Astrocyte (in vitro differentiated cells and primary cell): ENCODE measurements at regions not wholly inside any gene's neighbourhood (a gene's known extent, or its start where the extent isn't known, plus 50 kb on each side); places are given as distances from the start of the nearest gene placed in this dataset.
"Not testable (repeated sequence)": the region's sequence is repeated elsewhere in the genome, so short reads cannot be mapped to it uniquely, and the experiment has no call there.

Experiments
- DNase-seq: peaks from one replicate; pipeline ENCODE4 v3.0.0-alpha.2; 2010; ENCODE audit warnings: low read depth
- FAIRE-seq: peaks from 2 replicates; lab custom pipeline; 2011; peaks lifted over from hg19 to GRCh38; lab: Jason Lieb, UNC
- H2AFZ ChIP-seq: 2 replicates; pipeline ENCODE4 v1.6.0; 2012; ENCODE audit warnings: low read depth, low read length, inconsistent platforms
- H3K27ac ChIP-seq: 2 replicates; pipeline ENCODE4 v1.5.1; 2011; ENCODE audit warnings: low read depth, low read length, inconsistent platforms
- H3K27me3 ChIP-seq: 2 replicates; pipeline ENCODE4 v1.6.0; 2011; ENCODE audit warnings: low read length, inconsistent platforms; ENCODE audit not compliant: insufficient read depth
- H3K36me3 ChIP-seq: 2 replicates; pipeline ENCODE4 v1.5.1; 2011; ENCODE audit warnings: low read length, inconsistent platforms; ENCODE audit not compliant: insufficient read depth
- H3K4me1 ChIP-seq: 2 replicates; pipeline ENCODE4 v1.5.1; 2011; ENCODE audit warnings: low read length, inconsistent platforms; ENCODE audit not compliant: insufficient read depth
- H3K4me2 ChIP-seq: 2 replicates; pipeline ENCODE4 v1.6.0; 2012; ENCODE audit warnings: low read length, inconsistent platforms
- H3K4me3 ChIP-seq: 2 replicates; pipeline ENCODE4 v1.5.1; 2011; ENCODE audit warnings: low read depth, mild to moderate bottlenecking, low read length, inconsistent platforms; ENCODE audit not compliant: insufficient read depth
- H3K79me2 ChIP-seq: 2 replicates; pipeline ENCODE4 v1.6.0; 2012; ENCODE audit warnings: mild to moderate bottlenecking, low read length, inconsistent platforms; ENCODE audit not compliant: insufficient read depth
- H3K9ac ChIP-seq: 2 replicates; pipeline ENCODE4 v1.6.0; 2012; ENCODE audit warnings: mild to moderate bottlenecking, low read length, inconsistent platforms
- H3K9me3 ChIP-seq: 2 replicates; pipeline ENCODE4 v1.5.1; 2012; ENCODE audit warnings: low read depth, mild to moderate bottlenecking, low read length, inconsistent platforms; ENCODE audit not compliant: insufficient read depth
- H4K20me1 ChIP-seq: 2 replicates; pipeline ENCODE4 v1.6.0; 2012; ENCODE audit warnings: low read length, inconsistent platforms; ENCODE audit not compliant: insufficient read depth
- H3K27ac Mint-ChIP-seq: one replicate; pipeline ENCODE4 v1.8.0; 2021; ENCODE audit warnings: mild to moderate bottlenecking, mixed read lengths; ENCODE audit not compliant: unreplicated experiment
- H3K27me3 Mint-ChIP-seq: one replicate; pipeline ENCODE4 v1.8.0; 2021; ENCODE audit warnings: low read depth, mixed read lengths; ENCODE audit not compliant: unreplicated experiment
- H3K36me3 Mint-ChIP-seq: one replicate; pipeline ENCODE4 v1.8.0; 2021; ENCODE audit warnings: low read depth, mixed read lengths; ENCODE audit not compliant: unreplicated experiment
- H3K4me1 Mint-ChIP-seq: one replicate; pipeline ENCODE4 v1.8.0; 2021; ENCODE audit warnings: low read depth, mixed read lengths; ENCODE audit not compliant: unreplicated experiment
- H3K4me3 Mint-ChIP-seq: one replicate; pipeline ENCODE4 v1.8.0; 2021; ENCODE audit warnings: mild to moderate bottlenecking, moderate library complexity, mixed read lengths; ENCODE audit not compliant: unreplicated experiment
- H3K9me3 Mint-ChIP-seq: one replicate; pipeline ENCODE4 v1.8.0; 2021; ENCODE audit warnings: mild to moderate bottlenecking, mixed read lengths; ENCODE audit not compliant: unreplicated experiment
- EZH2 ChIP-seq: IDR thresholded peaks from 2 replicates; pipeline ENCODE4 v1.6.1; 2012; ENCODE audit warnings: mild to moderate bottlenecking, low read length, inconsistent platforms; ENCODE audit not compliant: insufficient read depth
- TF ChIP-seq, protein P1 (sequence below): IDR thresholded peaks from 2 replicates; pipeline ENCODE4 v1.5.1; 2011; ENCODE audit warnings: low read depth, mild to moderate bottlenecking, inconsistent platforms, low read length, moderate library complexity; ENCODE audit not compliant: insufficient read depth

DNA sequence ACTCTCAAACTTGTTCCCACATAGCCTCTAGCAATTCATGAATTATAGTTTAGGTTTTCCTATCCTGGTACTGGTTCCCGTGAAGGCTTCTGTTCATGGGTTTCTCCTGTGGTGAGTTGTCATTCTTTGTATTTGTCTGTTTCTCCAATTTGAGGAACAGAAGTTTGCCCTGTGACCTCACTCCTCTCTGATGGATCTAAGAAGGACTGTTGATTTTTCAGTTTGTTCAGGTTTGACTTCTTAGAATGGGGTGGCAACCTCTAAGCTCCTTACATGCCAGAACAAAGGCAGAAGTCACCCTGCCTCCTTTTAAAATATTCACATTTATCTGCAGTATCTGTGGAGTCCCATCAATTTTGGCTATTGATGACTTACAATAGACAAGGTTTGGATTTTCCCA lies 354.0 kb downstream of the SPRY2 start:
- FAIRE-seq (no peak), DNase-seq (no peak)
- Mint-ChIP-seq H3K4me1 (peaks cover 33% of the 10 kb centered on the region), H3K4me3 (no peak overlapping the region), H3K27me3 (no peaks in the 10 kb centered on the region), H3K27ac (no peak overlapping the region), H3K36me3 (no peaks in the 10 kb centered on the region), H3K9me3 (no peaks in the 10 kb centered on the region)
- peaks cover 9% of the 10 kb centered on the region for H3K4me1 ChIP-seq
- no peaks in the 10 kb centered on the region for H3K9me3 ChIP-seq
- no peak overlapping the region for H3K27ac ChIP-seq
- no peak overlapping the region for H3K4me2 ChIP-seq
- TF ChIP-seq, protein P1, sequence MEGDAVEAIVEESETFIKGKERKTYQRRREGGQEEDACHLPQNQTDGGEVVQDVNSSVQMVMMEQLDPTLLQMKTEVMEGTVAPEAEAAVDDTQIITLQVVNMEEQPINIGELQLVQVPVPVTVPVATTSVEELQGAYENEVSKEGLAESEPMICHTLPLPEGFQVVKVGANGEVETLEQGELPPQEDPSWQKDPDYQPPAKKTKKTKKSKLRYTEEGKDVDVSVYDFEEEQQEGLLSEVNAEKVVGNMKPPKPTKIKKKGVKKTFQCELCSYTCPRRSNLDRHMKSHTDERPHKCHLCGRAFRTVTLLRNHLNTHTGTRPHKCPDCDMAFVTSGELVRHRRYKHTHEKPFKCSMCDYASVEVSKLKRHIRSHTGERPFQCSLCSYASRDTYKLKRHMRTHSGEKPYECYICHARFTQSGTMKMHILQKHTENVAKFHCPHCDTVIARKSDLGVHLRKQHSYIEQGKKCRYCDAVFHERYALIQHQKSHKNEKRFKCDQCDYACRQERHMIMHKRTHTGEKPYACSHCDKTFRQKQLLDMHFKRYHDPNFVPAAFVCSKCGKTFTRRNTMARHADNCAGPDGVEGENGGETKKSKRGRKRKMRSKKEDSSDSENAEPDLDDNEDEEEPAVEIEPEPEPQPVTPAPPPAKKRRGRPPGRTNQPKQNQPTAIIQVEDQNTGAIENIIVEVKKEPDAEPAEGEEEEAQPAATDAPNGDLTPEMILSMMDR: no peak
- TF ChIP-seq EZH2: no peak
- H3K4me3 ChIP-seq: no peak overlapping the region
- H3K9ac ChIP-seq: no peak overlapping the region
- no peak overlapping the region for H2AFZ ChIP-seq
- H3K79me2 ChIP-seq: no peaks in the 10 kb centered on the region
- no peaks in the 10 kb centered on the region for H4K20me1 ChIP-seq
- no peaks in the 10 kb centered on the region for H3K27me3 ChIP-seq
- no peaks in the 10 kb centered on the region for H3K36me3 ChIP-seq

DNA sequence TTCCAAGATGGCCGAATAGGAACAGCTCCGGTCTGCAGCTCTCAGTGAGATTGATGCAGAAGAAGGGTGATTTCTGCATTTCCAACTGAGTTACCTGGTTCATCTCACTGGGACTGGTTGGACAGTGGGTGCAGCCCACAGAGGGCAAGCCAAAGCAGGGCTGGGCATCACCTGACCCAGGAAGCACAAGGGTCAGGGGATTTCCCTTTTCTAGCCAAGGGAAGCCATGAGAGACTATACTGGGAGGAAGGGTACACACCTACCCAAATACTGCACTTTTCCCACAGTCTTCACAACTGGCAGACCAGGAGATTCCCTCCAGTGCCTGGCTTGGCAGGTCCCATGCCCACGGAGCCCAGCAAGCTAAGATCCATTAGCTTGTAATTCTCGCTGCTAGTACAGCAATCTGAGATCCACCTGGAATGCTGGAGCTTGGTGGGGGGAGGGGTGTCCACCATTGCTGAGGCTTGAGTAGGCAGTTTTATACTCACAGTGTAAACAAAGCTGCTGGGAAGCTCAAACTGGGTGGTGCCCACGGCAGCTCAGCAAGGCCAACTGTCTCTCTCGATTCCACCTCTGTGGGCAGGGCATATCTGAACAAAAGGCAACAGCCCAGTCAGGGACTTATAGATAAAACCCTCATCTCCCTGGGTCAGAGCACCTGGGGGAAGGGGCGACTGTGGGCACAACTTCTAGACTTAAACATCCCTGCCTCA lies 365.8 kb downstream of the SPRY2 start:
- not testable (repeated sequence) for H3K9me3 ChIP-seq, H3K27me3 ChIP-seq, H3K36me3 Mint-ChIP-seq, H3K4me1 Mint-ChIP-seq, H3K4me3 ChIP-seq, H3K27me3 Mint-ChIP-seq, FAIRE-seq, H3K36me3 ChIP-seq, H3K79me2 ChIP-seq, H3K27ac Mint-ChIP-seq, H3K4me1 ChIP-seq, H3K4me3 Mint-ChIP-seq, H2AFZ ChIP-seq, H4K20me1 ChIP-seq, DNase-seq, H3K9ac ChIP-seq, H3K27ac ChIP-seq, H3K4me2 ChIP-seq
- peaks cover 24% of the 10 kb centered on the region for H3K9me3 Mint-ChIP-seq

DNA sequence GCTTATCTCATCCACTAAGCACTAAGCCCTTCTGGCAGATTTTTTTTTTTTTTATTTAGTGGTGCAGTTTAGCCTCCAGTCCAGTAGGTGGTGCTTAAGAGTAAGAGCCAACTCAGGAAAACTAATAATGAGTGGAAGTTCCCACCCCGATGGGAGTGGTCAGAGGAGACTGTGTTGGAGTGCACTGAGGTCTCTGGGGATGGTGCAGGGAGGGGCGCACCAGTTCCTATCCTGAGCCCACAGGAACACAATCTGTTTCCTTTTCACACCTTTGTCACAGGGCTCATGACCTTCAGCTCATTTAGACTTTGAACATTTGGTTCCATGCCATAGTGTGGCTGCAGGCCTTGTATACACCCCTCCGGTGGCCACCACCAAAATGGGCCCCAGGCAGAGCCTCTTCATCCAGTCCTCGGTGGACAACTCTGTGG lies 367.4 kb downstream of the SPRY2 start:
- H3K9me3 ChIP-seq: no peaks in the 10 kb centered on the region
- H3K4me1 ChIP-seq: no peaks in the 10 kb centered on the region
- H3K36me3 Mint-ChIP-seq: peaks cover 4% of the 10 kb centered on the region
- H2AFZ ChIP-seq: no peak overlapping the region
- no peak overlapping the region for H3K4me3 Mint-ChIP-seq
- no peaks in the 10 kb centered on the region for H3K79me2 ChIP-seq
- TF ChIP-seq EZH2: no peak
- TF ChIP-seq, protein P1: peak; percentile 19
- H3K9me3 Mint-ChIP-seq: peaks cover 21% of the 10 kb centered on the region
- H3K4me2 ChIP-seq: no peak overlapping the region
- no peak overlapping the region for H3K27ac ChIP-seq
- H3K27me3 ChIP-seq: no peaks in the 10 kb centered on the region
- DNase-seq (no peak), FAIRE-seq (no peak)
- no peak overlapping the region for H3K27ac Mint-ChIP-seq
- no peaks in the 10 kb centered on the region for H3K27me3 Mint-ChIP-seq
- no peak overlapping the region for H3K9ac ChIP-seq
- no peaks in the 10 kb centered on the region for H3K4me1 Mint-ChIP-seq
- H3K36me3 ChIP-seq: no peaks in the 10 kb centered on the region
- H4K20me1 ChIP-seq: no peaks in the 10 kb centered on the region
- H3K4me3 ChIP-seq: no peak overlapping the region
